ENCODE measurements at regions not wholly inside any gene's neighbourhood (a gene's known extent, or its start where the extent isn't known, plus 50 kb on each side); places are given as distances from the start of the nearest gene placed in this dataset.

GRCh38 chr10:64859911-64860310 is 1338.7 kb downstream of the REEP3 start:
- Histone ChIP-seq H3K27me3 (ENCODE audit: insufficient read depth, low read depth, severe bottlenecking) (no peaks in the 10 kb centered on the region), H3K9me3 (ENCODE audit: severe bottlenecking) (no peaks in the 10 kb centered on the region), H3K36me3 (no peaks in the 10 kb centered on the region), H3K27ac (no peak overlapping the region), H3K4me3 (ENCODE audit: low read depth, low read length) (no peak overlapping the region)
- DNase-seq: no peak
- no peak for TF ChIP-seq CTCF (IDR thresholded peaks at IDR 0.05; ENCODE audit: low read depth, low read length)

GRCh38 chr10:64863836-64864235 is 1342.6 kb downstream of the REEP3 start:
- no peak overlapping the region for H3K27ac ChIP-seq
- DNase-seq: no peak
- no peak for TF ChIP-seq CTCF (IDR thresholded peaks at IDR 0.05; ENCODE audit: low read depth, low read length)

GRCh38 chr10:64867501-64867962 is 1346.3 kb downstream of the REEP3 start:
- no peak overlapping the region for H3K27ac ChIP-seq
- no peaks in the 10 kb centered on the region for H3K27me3 ChIP-seq (ENCODE audit: insufficient read depth, low read depth, severe bottlenecking)
- TF ChIP-seq CTCF (IDR thresholded peaks at IDR 0.05; ENCODE audit: low read depth, low read length): no peak
- H3K4me3 ChIP-seq (ENCODE audit: low read depth, low read length): no peak overlapping the region
- H3K9me3 ChIP-seq (ENCODE audit: severe bottlenecking): no peaks in the 10 kb centered on the region
- no peaks in the 10 kb centered on the region for H3K36me3 ChIP-seq
- no peak for DNase-seq

More at GRCh38 chr10:64863836-64864235, 1342.6 kb downstream of the REEP3 start:
- Histone ChIP-seq H3K9me3 (ENCODE audit: severe bottlenecking) (no peaks in the 10 kb centered on the region), H3K36me3 (no peaks in the 10 kb centered on the region), H3K27me3 (ENCODE audit: insufficient read depth, low read depth, severe bottlenecking) (no peaks in the 10 kb centered on the region), H3K4me3 (ENCODE audit: low read depth, low read length) (no peak overlapping the region)

GRCh38 chr10:64873088-64873487 is 1351.9 kb downstream of the REEP3 start:
- TF ChIP-seq CTCF (IDR thresholded peaks at IDR 0.05; ENCODE audit: low read depth, low read length): no peak
- no peaks in the 10 kb centered on the region for H3K27me3 ChIP-seq (ENCODE audit: insufficient read depth, low read depth, severe bottlenecking)
- H3K27ac ChIP-seq: no peak overlapping the region
- no peaks in the 10 kb centered on the region for H3K36me3 ChIP-seq
- H3K4me3 ChIP-seq (ENCODE audit: low read depth, low read length): no peak overlapping the region
- DNase-seq: no peak
- H3K9me3 ChIP-seq (ENCODE audit: severe bottlenecking): no peaks in the 10 kb centered on the region

GRCh38 chr10:64873959-64874358 is 1352.8 kb downstream of the REEP3 start:
- Histone ChIP-seq H3K36me3 (no peaks in the 10 kb centered on the region), H3K27me3 (ENCODE audit: insufficient read depth, low read depth, severe bottlenecking) (no peaks in the 10 kb centered on the region), H3K4me3 (ENCODE audit: low read depth, low read length) (no peak overlapping the region), H3K27ac (no peak overlapping the region), H3K9me3 (ENCODE audit: severe bottlenecking) (no peaks in the 10 kb centered on the region)
- no peak for DNase-seq
- TF ChIP-seq CTCF (IDR thresholded peaks at IDR 0.05; ENCODE audit: low read depth, low read length): no peak

GRCh38 chr10:64880546-64880945 is 1359.3 kb downstream of the REEP3 start:
- no peaks in the 10 kb centered on the region for H3K36me3 ChIP-seq
- no peak for TF ChIP-seq CTCF (IDR thresholded peaks at IDR 0.05; ENCODE audit: low read depth, low read length)
- H3K4me3 ChIP-seq (ENCODE audit: low read depth, low read length): no peak overlapping the region
- no peaks in the 10 kb centered on the region for H3K9me3 ChIP-seq (ENCODE audit: severe bottlenecking)
- DNase-seq: no peak
- no peak overlapping the region for H3K27ac ChIP-seq
- H3K27me3 ChIP-seq (ENCODE audit: insufficient read depth, low read depth, severe bottlenecking): no peaks in the 10 kb centered on the region
